ENCODE measurements at regions not wholly inside any gene's neighbourhood (a gene's known extent, or its start where the extent isn't known, plus 50 kb on each side); places are given as distances from the start of the nearest gene placed in this dataset.

DNA sequence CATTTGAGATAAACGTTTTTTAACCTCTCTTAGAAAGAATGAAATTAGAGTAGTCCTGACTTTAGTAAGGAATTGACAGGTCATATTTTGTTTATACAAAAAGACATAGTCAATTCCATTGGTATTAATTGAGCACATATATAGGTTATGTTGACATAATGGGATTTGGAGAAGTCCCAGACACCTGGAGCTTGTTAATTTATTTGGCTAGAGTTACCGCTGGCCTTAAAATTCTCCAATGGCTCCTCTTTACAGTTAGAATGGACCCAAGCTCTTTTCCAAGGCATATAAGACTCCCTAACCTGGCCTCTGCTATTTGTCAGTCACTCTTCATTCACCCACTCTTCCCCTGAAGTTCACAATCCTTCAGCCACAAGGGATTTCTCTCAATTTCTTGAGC lies 221.3 kb downstream of the CBLN4 start:
- DNase-seq (ENCODE audit: extremely low spot score), result no peak
- CTCF ChIA-PET, result no interaction called here
- POLR2A ChIA-PET, result no interaction called here
- TF ChIP-seq FOXM1 (IDR thresholded peaks at IDR 0.05; ENCODE audit: borderline replicate concordance) (no peak), NFRKB (IDR thresholded peaks at IDR 0.05) (no peak), SUZ12 (IDR thresholded peaks at IDR 0.05) (no peak), CTBP1 (IDR thresholded peaks at IDR 0.05; ENCODE audit: borderline replicate concordance) (no peak), SP1 (IDR thresholded peaks at IDR 0.05) (no peak), L3MBTL2 (conservative IDR thresholded peaks at IDR 0.05) (no peak), ARNT (IDR thresholded peaks at IDR 0.05) (no peak), BHLHE40 (IDR thresholded peaks at IDR 0.05; ENCODE audit: borderline replicate concordance) (no peak), HDGF (IDR thresholded peaks at IDR 0.05; ENCODE audit: borderline replicate concordance) (no peak), FOXA1 (IDR thresholded peaks at IDR 0.05) (no peak), LEF1 (IDR thresholded peaks at IDR 0.05; ENCODE audit: borderline replicate concordance) (no peak)
- TF ChIP-seq, protein P1, sequence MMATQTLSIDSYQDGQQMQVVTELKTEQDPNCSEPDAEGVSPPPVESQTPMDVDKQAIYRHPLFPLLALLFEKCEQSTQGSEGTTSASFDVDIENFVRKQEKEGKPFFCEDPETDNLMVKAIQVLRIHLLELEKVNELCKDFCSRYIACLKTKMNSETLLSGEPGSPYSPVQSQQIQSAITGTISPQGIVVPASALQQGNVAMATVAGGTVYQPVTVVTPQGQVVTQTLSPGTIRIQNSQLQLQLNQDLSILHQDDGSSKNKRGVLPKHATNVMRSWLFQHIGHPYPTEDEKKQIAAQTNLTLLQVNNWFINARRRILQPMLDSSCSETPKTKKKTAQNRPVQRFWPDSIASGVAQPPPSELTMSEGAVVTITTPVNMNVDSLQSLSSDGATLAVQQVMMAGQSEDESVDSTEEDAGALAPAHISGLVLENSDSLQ (IDR thresholded peaks at IDR 0.05), result no peak

GRCh38 chr20:55783381-55783780 lies 221.9 kb downstream of the CBLN4 start:
- no peak for DNase-seq (ENCODE audit: extremely low spot score)
- TF ChIP-seq HDGF (IDR thresholded peaks at IDR 0.05; ENCODE audit: borderline replicate concordance) (no peak), ARNT (IDR thresholded peaks at IDR 0.05) (no peak), L3MBTL2 (conservative IDR thresholded peaks at IDR 0.05) (no peak), SUZ12 (IDR thresholded peaks at IDR 0.05) (no peak), BHLHE40 (IDR thresholded peaks at IDR 0.05; ENCODE audit: borderline replicate concordance) (no peak), ZNF384 (IDR thresholded peaks at IDR 0.05) (no peak), FOXK2 (IDR thresholded peaks at IDR 0.05) (no peak), SP1 (IDR thresholded peaks at IDR 0.05) (no peak), CTBP1 (IDR thresholded peaks at IDR 0.05; ENCODE audit: borderline replicate concordance) (no peak), LEF1 (IDR thresholded peaks at IDR 0.05; ENCODE audit: borderline replicate concordance) (no peak), TARDBP (IDR thresholded peaks at IDR 0.05) (no peak), ELF4 (IDR thresholded peaks at IDR 0.05) (no peak), NFRKB (IDR thresholded peaks at IDR 0.05) (no peak)
- TF ChIP-seq, protein P1 (IDR thresholded peaks at IDR 0.05), result no peak
- ChIA-PET CTCF (no interaction called here), POLR2A (no interaction called here)

DNA sequence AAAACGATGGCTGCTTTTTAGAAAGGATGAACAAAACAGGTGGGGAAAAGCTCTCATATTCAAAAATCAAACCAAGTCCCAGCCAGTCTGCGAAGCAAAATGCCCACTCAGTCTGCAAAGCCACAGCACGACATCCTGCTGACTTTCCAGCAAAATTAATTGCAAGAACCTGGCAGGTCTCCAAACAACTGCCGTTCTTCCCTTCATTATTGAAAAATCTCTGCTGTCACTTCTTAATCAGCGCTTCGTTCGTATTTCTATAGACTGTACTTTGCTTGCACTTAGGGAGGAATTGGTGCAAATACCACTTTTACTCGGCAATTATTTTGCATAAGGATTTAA lies 222.4 kb downstream of the CBLN4 start:
- POLR2A ChIA-PET, result no interaction called here
- CTCF ChIA-PET, result no interaction called here
- TF ChIP-seq, protein P1 (IDR thresholded peaks at IDR 0.05), result no peak
- no peak for TF ChIP-seq SP1 (IDR thresholded peaks at IDR 0.05)
- no peak for TF ChIP-seq NFRKB (IDR thresholded peaks at IDR 0.05)
- TF ChIP-seq ELF4 (IDR thresholded peaks at IDR 0.05), result no peak
- TF ChIP-seq FOXK2 (IDR thresholded peaks at IDR 0.05), result no peak
- TF ChIP-seq CTBP1 (IDR thresholded peaks at IDR 0.05; ENCODE audit: borderline replicate concordance), result no peak
- no peak for TF ChIP-seq FOXM1 (IDR thresholded peaks at IDR 0.05; ENCODE audit: borderline replicate concordance)
- no peak for TF ChIP-seq ZNF384 (IDR thresholded peaks at IDR 0.05)
- TF ChIP-seq BHLHE40 (IDR thresholded peaks at IDR 0.05; ENCODE audit: borderline replicate concordance), result no peak
- TF ChIP-seq ARNT (IDR thresholded peaks at IDR 0.05), result no peak
- no peak for TF ChIP-seq LEF1 (IDR thresholded peaks at IDR 0.05; ENCODE audit: borderline replicate concordance)
- TF ChIP-seq TARDBP (IDR thresholded peaks at IDR 0.05), result no peak
- TF ChIP-seq SUZ12 (IDR thresholded peaks at IDR 0.05), result no peak
- no peak for TF ChIP-seq HDGF (IDR thresholded peaks at IDR 0.05; ENCODE audit: borderline replicate concordance)
- no peak for TF ChIP-seq L3MBTL2 (conservative IDR thresholded peaks at IDR 0.05)
- TF ChIP-seq FOXA1 (IDR thresholded peaks at IDR 0.05), result no peak
- DNase-seq (ENCODE audit: extremely low spot score), result no peak

GRCh38 chr20:55782224-55782911 lies 223.0 kb downstream of the CBLN4 start:
- ChIA-PET CTCF (no interaction called here), POLR2A (no interaction called here)
- TF ChIP-seq BHLHE40 (IDR thresholded peaks at IDR 0.05; ENCODE audit: borderline replicate concordance), result no peak
- no peak for TF ChIP-seq ELF4 (IDR thresholded peaks at IDR 0.05)
- no peak for TF ChIP-seq FOXA1 (IDR thresholded peaks at IDR 0.05)
- TF ChIP-seq FOXM1 (IDR thresholded peaks at IDR 0.05; ENCODE audit: borderline replicate concordance), result no peak
- TF ChIP-seq, protein P1 (IDR thresholded peaks at IDR 0.05), result no peak
- no peak for TF ChIP-seq HDGF (IDR thresholded peaks at IDR 0.05; ENCODE audit: borderline replicate concordance)
- no peak for TF ChIP-seq SP1 (IDR thresholded peaks at IDR 0.05)
- no peak for TF ChIP-seq CTBP1 (IDR thresholded peaks at IDR 0.05; ENCODE audit: borderline replicate concordance)
- TF ChIP-seq L3MBTL2 (conservative IDR thresholded peaks at IDR 0.05), result no peak
- no peak for TF ChIP-seq ZNF384 (IDR thresholded peaks at IDR 0.05)
- TF ChIP-seq SUZ12 (IDR thresholded peaks at IDR 0.05), result no peak
- no peak for TF ChIP-seq TARDBP (IDR thresholded peaks at IDR 0.05)
- TF ChIP-seq LEF1 (IDR thresholded peaks at IDR 0.05; ENCODE audit: borderline replicate concordance), result no peak
- no peak for TF ChIP-seq FOXK2 (IDR thresholded peaks at IDR 0.05)
- TF ChIP-seq NFRKB (IDR thresholded peaks at IDR 0.05), result no peak
- no peak for TF ChIP-seq ARNT (IDR thresholded peaks at IDR 0.05)
- no peak for DNase-seq (ENCODE audit: extremely low spot score)

- POLR2A ChIA-PET, result no interaction called here
- CTCF ChIA-PET, result no interaction called here
- TF ChIP-seq ZNF384 (IDR thresholded peaks at IDR 0.05) (no peak), BHLHE40 (IDR thresholded peaks at IDR 0.05; ENCODE audit: borderline replicate concordance) (no peak), SUZ12 (IDR thresholded peaks at IDR 0.05) (no peak), LEF1 (IDR thresholded peaks at IDR 0.05; ENCODE audit: borderline replicate concordance) (no peak), NFRKB (IDR thresholded peaks at IDR 0.05) (no peak), FOXA1 (IDR thresholded peaks at IDR 0.05) (no peak), TARDBP (IDR thresholded peaks at IDR 0.05) (no peak), L3MBTL2 (conservative IDR thresholded peaks at IDR 0.05) (no peak), FOXK2 (IDR thresholded peaks at IDR 0.05) (no peak), SP1 (IDR thresholded peaks at IDR 0.05) (no peak)
- DNase-seq (ENCODE audit: extremely low spot score), result no peak
Measured at GRCh38 chr20:55778796-55779195, 226.5 kb downstream of the CBLN4 start.
